Uterus (tissue), 3 donors: ENCODE measurements at regions not wholly inside any gene's neighbourhood (a gene's known extent, or its start where the extent isn't known, plus 50 kb on each side); places are given as distances from the start of the nearest gene placed in this dataset.
A peak's percentile ranks its signal among the peaks of the same experiment; 100 is the strongest.

Experiments
- DNase-seq, 2 donors: peaks; one replicate each; pipeline ENCODE4 v3.0.0-alpha.2; 2019 to 2020
- H3K27ac ChIP-seq, 2 donors: fragments of 200-600 bp; sonication (generic); 1 replicate in 1 of 2; 2 replicates in 1 of 2; pipeline ENCODE4 v1.5.1; 2016 to 2018
- H3K27me3 ChIP-seq, 2 donors: fragments of 200-600 bp; sonication (generic); one replicate each; pipeline ENCODE4 v1.5.1; 2018 to 2019; ENCODE audit warnings: control low read depth in 1 of 2
- H3K36me3 ChIP-seq, 2 donors: fragments of 200-600 bp; sonication (generic); one replicate each; pipeline ENCODE4 v1.5.1; 2019; ENCODE audit warnings: control low read depth in 1 of 2
- H3K4me1 ChIP-seq, 2 donors: fragments of 200-600 bp; sonication (generic); one replicate each; pipeline ENCODE4 v1.5.1; 2018 to 2019; ENCODE audit warnings: control low read depth in 1 of 2
- H3K4me3 ChIP-seq, 2 donors: fragments of 200-600 bp; sonication (generic); 1 replicate in 1 of 2; 2 replicates in 1 of 2; pipeline ENCODE4 v1.5.1; 2018 to 2019; ENCODE audit warnings: mild to moderate bottlenecking in 1 of 2
- H3K9me3 ChIP-seq, 2 donors: fragments of 200-600 bp; sonication (generic); one replicate each; pipeline ENCODE4 v1.5.1; 2019; ENCODE audit warnings: control low read depth in 1 of 2
- CTCF ChIP-seq, 4 experiments: fragments of 200-600 bp in 2 of 4; fragments of 450-650 bp in 2 of 4; sonication (generic) in 2 of 4; IDR thresholded peaks; one replicate each; pipeline ENCODE4 v1.5.1; 2016 to 2019; ENCODE audit warnings: antibody characterized with exemption in 4 of 4, mild to moderate bottlenecking in 2 of 4, moderate library complexity in 1 of 4
- POLR2A ChIP-seq, 2 donors: fragments of 450-650 bp; IDR thresholded peaks; one replicate each; pipeline ENCODE4 v1.6.1; 2016; ENCODE audit warnings: antibody characterized with exemption in 2 of 2, mild to moderate bottlenecking in 1 of 2, moderate library complexity in 1 of 2
- intact Hi-C: fragments of 100-400 bp; cut with DNase I; formaldehyde crosslinking; loops from one replicate; pipeline ENCODE4 v1.15.1; 2023; ENCODE audit warnings: low total_unique reads
- donor health status: DM: yes; HTN: yes; CAD: no.

GRCh38 chr3:41112466-41112865, 86.8 kb upstream of the CTNNB1 start:
- DNase-seq: no peak
- intact Hi-C loops: no loop called here
- no peaks in the 10 kb centered on the region for H3K9me3 ChIP-seq
- TF ChIP-seq POLR2A (IDR thresholded peaks at IDR 0.05) (no peak), CTCF (IDR thresholded peaks at IDR 0.05) (no peak)
- H3K27me3 ChIP-seq: no peaks in the 10 kb centered on the region
- H3K27ac ChIP-seq: no peak overlapping the region
- no peaks in the 10 kb centered on the region for H3K4me1 ChIP-seq
- no peak overlapping the region for H3K4me3 ChIP-seq
- H3K36me3 ChIP-seq: no peaks in the 10 kb centered on the region

- no peak overlapping the region for H3K4me3 ChIP-seq
- H3K4me1 ChIP-seq: no peaks in the 10 kb centered on the region
- H3K27me3 ChIP-seq: no peaks in the 10 kb centered on the region
- H3K27ac ChIP-seq: no peak overlapping the region
- H3K36me3 ChIP-seq: no peaks in the 10 kb centered on the region
- intact Hi-C loops: no loop called here
- DNase-seq: no peak
- TF ChIP-seq POLR2A (IDR thresholded peaks at IDR 0.05): no peak
- no peak for TF ChIP-seq CTCF (IDR thresholded peaks at IDR 0.05)
- no peaks in the 10 kb centered on the region for H3K9me3 ChIP-seq
Observed at GRCh38 chr3:41115069-41115468, 84.2 kb upstream of the CTNNB1 start.

- no peak for TF ChIP-seq CTCF (IDR thresholded peaks at IDR 0.05)
- TF ChIP-seq POLR2A (IDR thresholded peaks at IDR 0.05): no peak
- Histone ChIP-seq H3K4me3 (no peak overlapping the region), H3K9me3 (no peaks in the 10 kb centered on the region), H3K27ac (no peak overlapping the region), H3K36me3 (no peaks in the 10 kb centered on the region), H3K4me1 (no peaks in the 10 kb centered on the region), H3K27me3 (no peaks in the 10 kb centered on the region)
- no peak for DNase-seq
- intact Hi-C loops: no loop called here
Observed at GRCh38 chr3:41116851-41117250, 82.5 kb upstream of the CTNNB1 start.

GRCh38 chr3:41117398-41117870, 81.9 kb upstream of the CTNNB1 start:
- intact Hi-C loops: no loop called here
- TF ChIP-seq POLR2A (IDR thresholded peaks at IDR 0.05): no peak
- no peak for TF ChIP-seq CTCF (IDR thresholded peaks at IDR 0.05)
- peak; percentile 47 to 62 for DNase-seq
- Histone ChIP-seq H3K27ac (no peak overlapping the region), H3K4me1 (no peaks in the 10 kb centered on the region), H3K4me3 (no peak overlapping the region), H3K36me3 (no peaks in the 10 kb centered on the region), H3K27me3 (no peaks in the 10 kb centered on the region), H3K9me3 (no peaks in the 10 kb centered on the region)

GRCh38 chr3:41118461-41119390, 80.6 kb upstream of the CTNNB1 start:
- no peak overlapping the region for H3K27ac ChIP-seq
- no peak overlapping the region for H3K4me3 ChIP-seq
- H3K4me1 ChIP-seq: no peaks in the 10 kb centered on the region
- H3K27me3 ChIP-seq: no peaks in the 10 kb centered on the region
- no peak for TF ChIP-seq POLR2A (IDR thresholded peaks at IDR 0.05)
- no peak for TF ChIP-seq CTCF (IDR thresholded peaks at IDR 0.05)
- intact Hi-C loops: no loop called here
- no peak for DNase-seq
- H3K9me3 ChIP-seq: no peaks in the 10 kb centered on the region
- no peaks in the 10 kb centered on the region for H3K36me3 ChIP-seq
